MM.1S (cell line): ENCODE measurements at regions not wholly inside any gene's neighbourhood (a gene's known extent, or its start where the extent isn't known, plus 50 kb on each side); places are given as distances from the start of the nearest gene placed in this dataset.

ENCODE experiments used
- DNase-seq: peaks from one replicate; pipeline ENCODE4 v3.0.0-alpha.2; 2015
- H2AFZ ChIP-seq: fragments of 300-600 bp; sonication (generic); 2 replicates; pipeline ENCODE4 v1.6.0; 2016; ENCODE audit warnings: antibody characterized with exemption, low read length
- H3F3A ChIP-seq: fragments of 300-600 bp; sonication (generic); 2 replicates; pipeline ENCODE4 v1.6.1; 2016; ENCODE audit warnings: mild to moderate bottlenecking, antibody characterized with exemption, low read length, moderate library complexity, mixed read lengths; ENCODE audit not compliant: insufficient read depth
- H3K27ac ChIP-seq: fragments of 300-600 bp; sonication (generic); 2 replicates; pipeline ENCODE4 v1.5.1; 2016; ENCODE audit warnings: mild to moderate bottlenecking, low read length
- H3K27me3 ChIP-seq: fragments of 300-600 bp; sonication (generic); replicated peaks from 2 replicates; pipeline ENCODE4 v1.6.0; 2016; ENCODE audit warnings: low read length; ENCODE audit not compliant: insufficient read depth
- H3K36me3 ChIP-seq: fragments of 300-600 bp; sonication (generic); replicated peaks from 2 replicates; pipeline ENCODE4 v1.6.1; 2016; ENCODE audit warnings: mild to moderate bottlenecking, low read length, mixed read lengths; ENCODE audit not compliant: insufficient read depth
- H3K4me1 ChIP-seq: fragments of 300-600 bp; sonication (generic); 2 replicates; pipeline ENCODE4 v1.6.1; 2016; ENCODE audit warnings: low read length, mixed read lengths
- H3K4me2 ChIP-seq: fragments of 300-600 bp; sonication (generic); 2 replicates; pipeline ENCODE4 v1.6.0; 2016; ENCODE audit warnings: low read depth, low read length
- H3K4me3 ChIP-seq: fragments of 300-600 bp; sonication (generic); 2 replicates; pipeline ENCODE4 v1.5.1; 2016; ENCODE audit warnings: low read length, mixed read lengths
- H3K79me2 ChIP-seq: fragments of 300-600 bp; sonication (generic); 2 replicates; pipeline ENCODE4 v1.6.1; 2016; ENCODE audit warnings: mixed run types, low read length, mixed read lengths
- H3K9ac ChIP-seq: fragments of 300-600 bp; sonication (generic); 2 replicates; pipeline ENCODE4 v1.6.1; 2016; ENCODE audit warnings: low read length, mixed read lengths
- H3K9me2 ChIP-seq: fragments of 300-600 bp; sonication (generic); replicated peaks from 2 replicates; pipeline ENCODE4 v1.6.1; 2016; ENCODE audit warnings: mild to moderate bottlenecking, low read length, mixed read lengths; ENCODE audit not compliant: insufficient read depth
- H3K9me3 ChIP-seq: fragments of 300-600 bp; sonication (generic); replicated peaks from 2 replicates; pipeline ENCODE4 v1.6.1; 2016; ENCODE audit warnings: mild to moderate bottlenecking, low read length, mixed read lengths; ENCODE audit not compliant: insufficient read depth
- H4K20me1 ChIP-seq: fragments of 300-600 bp; sonication (generic); 2 replicates; pipeline ENCODE4 v1.6.1; 2016; ENCODE audit warnings: mild to moderate bottlenecking, low read length, moderate library complexity, mixed read lengths; ENCODE audit not compliant: insufficient read depth
- CTCF ChIP-seq: fragments of 300-600 bp; sonication (generic); IDR thresholded peaks from 2 replicates; pipeline ENCODE4 v1.5.1; 2016; ENCODE audit warnings: antibody characterized with exemption, low read length, mixed read lengths
- EZH2 ChIP-seq: fragments of 300-600 bp; sonication (generic); optimal IDR thresholded peaks from 2 replicates; pipeline ENCODE3; 2017; ENCODE audit warnings: low read depth, mild to moderate bottlenecking, antibody characterized with exemption, low read length, mixed read lengths
- EZH2phosphoT487 ChIP-seq: fragments of 300-600 bp; sonication (generic); IDR thresholded peaks from 2 replicates; pipeline ENCODE4 v1.6.1; 2018; ENCODE audit warnings: antibody characterized with exemption, low read length

- Histone ChIP-seq H2AFZ (no peak overlapping the region), H3K36me3 (no peaks in the 10 kb centered on the region), H3K9me2 (no peaks in the 10 kb centered on the region), H3K4me3 (no peak overlapping the region), H3K9ac (no peak overlapping the region), H3K27ac (no peak overlapping the region), H3F3A (peaks cover 8% of the 10 kb centered on the region), H3K4me2 (no peak overlapping the region), H4K20me1 (no peaks in the 10 kb centered on the region), H3K79me2 (no peaks in the 10 kb centered on the region), H3K27me3 (no peaks in the 10 kb centered on the region), H3K4me1 (peaks cover 10% of the 10 kb centered on the region), H3K9me3 (no peaks in the 10 kb centered on the region)
- TF ChIP-seq EZH2 (no peak), CTCF (no peak), EZH2phosphoT487 (no peak)
- DNase-seq: no peak
Observed at GRCh38 chr20:12199703-12200102, 282.0 kb downstream of the BTBD3 start.

GRCh38 chr20:12201289-12201991 lies 283.7 kb downstream of the BTBD3 start:
- H3K4me2 ChIP-seq: no peak overlapping the region

GRCh38 chr20:12203399-12203798 lies 285.7 kb downstream of the BTBD3 start:
- Histone ChIP-seq H3K9me2 (no peaks in the 10 kb centered on the region), H3K36me3 (no peaks in the 10 kb centered on the region), H3K27ac (no peak overlapping the region), H4K20me1 (no peaks in the 10 kb centered on the region), H3K4me1 (peaks cover 13% of the 10 kb centered on the region), H3F3A (peaks cover 8% of the 10 kb centered on the region), H3K9me3 (no peaks in the 10 kb centered on the region), H3K79me2 (no peaks in the 10 kb centered on the region), H3K4me3 (no peak overlapping the region), H2AFZ (no peak overlapping the region), H3K9ac (no peak overlapping the region), H3K27me3 (no peaks in the 10 kb centered on the region), H3K4me2 (no peak overlapping the region)
- DNase-seq: no peak
- TF ChIP-seq EZH2: no peak
- no peak for TF ChIP-seq EZH2phosphoT487
- no peak for TF ChIP-seq CTCF

More at GRCh38 chr20:12201289-12201991, 283.7 kb downstream of the BTBD3 start:
- Histone ChIP-seq H3K9ac (no peak overlapping the region), H3K27me3 (no peaks in the 10 kb centered on the region), H3K36me3 (no peaks in the 10 kb centered on the region), H2AFZ (no peak overlapping the region), H3K27ac (no peak overlapping the region), H3K4me3 (no peak overlapping the region), H3K9me3 (no peaks in the 10 kb centered on the region), H3K9me2 (no peaks in the 10 kb centered on the region), H3F3A (peaks cover 8% of the 10 kb centered on the region), H3K79me2 (no peaks in the 10 kb centered on the region), H3K4me1 (peaks cover 13% of the 10 kb centered on the region), H4K20me1 (no peaks in the 10 kb centered on the region)
- DNase-seq: no peak
- TF ChIP-seq EZH2phosphoT487 (no peak), CTCF (no peak), EZH2 (no peak)
